ENCODE measurements at regions not wholly inside any gene's neighbourhood (a gene's known extent, or its start where the extent isn't known, plus 50 kb on each side); places are given as distances from the start of the nearest gene placed in this dataset.

DNA sequence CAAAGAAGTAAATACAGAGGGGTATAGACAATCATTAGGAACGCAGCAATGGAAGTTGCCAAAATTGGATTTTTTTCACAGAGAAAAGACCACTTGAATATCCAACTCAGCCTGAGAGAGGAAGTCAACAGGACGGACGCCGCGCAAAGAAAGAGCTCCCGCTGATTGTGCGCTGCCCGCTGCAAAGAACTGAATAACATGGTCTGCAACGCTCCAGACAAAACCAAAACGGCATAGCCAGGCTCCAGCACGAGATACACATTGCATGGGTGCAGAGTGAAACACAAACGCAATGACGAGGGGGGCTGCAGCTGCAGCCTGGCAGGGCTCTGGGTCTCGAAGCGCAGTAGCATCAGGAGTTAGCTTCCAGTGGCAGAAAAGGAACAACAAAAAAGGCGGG lies 113.9 kb upstream of the MGMT start:
- TF ChIP-seq, protein P1, sequence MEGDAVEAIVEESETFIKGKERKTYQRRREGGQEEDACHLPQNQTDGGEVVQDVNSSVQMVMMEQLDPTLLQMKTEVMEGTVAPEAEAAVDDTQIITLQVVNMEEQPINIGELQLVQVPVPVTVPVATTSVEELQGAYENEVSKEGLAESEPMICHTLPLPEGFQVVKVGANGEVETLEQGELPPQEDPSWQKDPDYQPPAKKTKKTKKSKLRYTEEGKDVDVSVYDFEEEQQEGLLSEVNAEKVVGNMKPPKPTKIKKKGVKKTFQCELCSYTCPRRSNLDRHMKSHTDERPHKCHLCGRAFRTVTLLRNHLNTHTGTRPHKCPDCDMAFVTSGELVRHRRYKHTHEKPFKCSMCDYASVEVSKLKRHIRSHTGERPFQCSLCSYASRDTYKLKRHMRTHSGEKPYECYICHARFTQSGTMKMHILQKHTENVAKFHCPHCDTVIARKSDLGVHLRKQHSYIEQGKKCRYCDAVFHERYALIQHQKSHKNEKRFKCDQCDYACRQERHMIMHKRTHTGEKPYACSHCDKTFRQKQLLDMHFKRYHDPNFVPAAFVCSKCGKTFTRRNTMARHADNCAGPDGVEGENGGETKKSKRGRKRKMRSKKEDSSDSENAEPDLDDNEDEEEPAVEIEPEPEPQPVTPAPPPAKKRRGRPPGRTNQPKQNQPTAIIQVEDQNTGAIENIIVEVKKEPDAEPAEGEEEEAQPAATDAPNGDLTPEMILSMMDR (conservative IDR thresholded peaks at IDR 0.05), result no peak
- Mint-ChIP-seq H3K27ac (ENCODE audit: unreplicated experiment) (no peak overlapping the region), H3K27me3 (ENCODE audit: low read depth) (no peaks in the 10 kb centered on the region), H3K9me3 (peaks cover 2% of the 10 kb centered on the region), H3K36me3 (ENCODE audit: low read depth) (peaks cover 3% of the 10 kb centered on the region), H3K4me1 (no peaks in the 10 kb centered on the region), H3K4me3 (no peak overlapping the region)
- no peak for DNase-seq (ENCODE audit: low read depth, low spot score)

DNA sequence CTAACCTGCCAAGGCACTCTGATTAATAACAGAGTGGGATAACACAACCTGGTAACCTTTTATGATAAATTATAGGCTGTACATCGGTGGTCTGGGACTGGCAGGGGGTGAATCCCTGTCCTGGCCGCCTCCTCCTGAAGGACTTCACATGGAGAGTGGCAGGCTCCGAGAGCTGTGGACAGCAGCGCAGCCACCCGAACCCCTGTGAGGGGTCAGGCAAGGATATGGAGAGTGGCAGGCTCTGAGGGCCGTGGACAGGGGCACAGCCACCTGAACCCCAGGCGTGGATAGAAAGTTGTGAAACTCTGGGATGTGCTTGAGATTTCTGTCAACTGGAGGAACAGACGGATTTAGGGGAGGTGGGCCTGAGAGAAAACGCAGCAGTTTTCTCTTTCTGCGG lies 107.0 kb upstream of the MGMT start:
- no peak overlapping the region for H3K27ac Mint-ChIP-seq (ENCODE audit: unreplicated experiment)

DNA sequence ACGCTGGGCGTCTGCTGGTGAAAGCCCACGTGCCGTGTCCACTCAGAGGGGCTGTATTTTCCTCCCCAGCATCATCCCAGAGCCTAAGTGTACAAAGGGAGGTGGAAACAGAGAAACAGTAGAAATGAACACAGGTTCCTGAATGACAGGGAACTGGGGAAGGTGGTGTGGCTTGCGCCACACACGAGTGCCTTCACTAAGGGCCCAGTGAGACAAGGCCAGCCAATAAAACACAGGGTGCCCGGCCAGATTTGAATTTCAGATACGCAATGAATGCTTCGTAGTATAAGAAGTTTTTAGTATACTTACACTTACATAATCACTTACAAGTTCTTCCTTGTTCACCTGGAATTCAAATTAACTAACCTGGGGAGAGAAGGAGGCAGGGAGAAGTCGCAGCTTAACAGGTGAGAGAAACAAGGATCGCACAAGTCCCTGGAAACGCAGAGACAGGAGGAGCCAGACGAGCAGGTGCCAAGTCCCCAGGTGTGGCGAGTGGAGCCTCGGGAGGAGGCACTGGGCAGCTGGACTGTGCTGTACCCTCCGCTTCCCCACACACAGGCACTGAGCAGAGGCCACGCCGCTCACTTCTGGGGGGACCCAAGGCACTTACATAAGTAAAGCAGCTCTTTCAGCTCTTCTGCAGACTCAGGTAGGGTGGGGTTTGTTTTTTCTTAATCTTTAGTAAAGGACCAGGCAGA lies 105.2 kb upstream of the MGMT start:
- H3K4me1 Mint-ChIP-seq, result no peaks in the 10 kb centered on the region
- no peak for DNase-seq (ENCODE audit: low read depth, low spot score)
- TF ChIP-seq, protein P1 (conservative IDR thresholded peaks at IDR 0.05), result no peak
- no peaks in the 10 kb centered on the region for H3K27me3 Mint-ChIP-seq (ENCODE audit: low read depth)
- H3K9me3 Mint-ChIP-seq, result no peaks in the 10 kb centered on the region
- H3K4me3 Mint-ChIP-seq, result no peak overlapping the region
- H3K36me3 Mint-ChIP-seq (ENCODE audit: low read depth), result no peaks in the 10 kb centered on the region
- no peak overlapping the region for H3K27ac Mint-ChIP-seq (ENCODE audit: unreplicated experiment)

More for the DNA sequence above, 107.0 kb upstream of the MGMT start:
- peaks cover 2% of the 10 kb centered on the region for H3K9me3 Mint-ChIP-seq
- no peaks in the 10 kb centered on the region for H3K4me1 Mint-ChIP-seq
- DNase-seq (ENCODE audit: low read depth, low spot score), result no peak
- H3K27me3 Mint-ChIP-seq (ENCODE audit: low read depth), result no peaks in the 10 kb centered on the region
- H3K4me3 Mint-ChIP-seq, result no peak overlapping the region
- H3K36me3 Mint-ChIP-seq (ENCODE audit: low read depth), result peaks cover 3% of the 10 kb centered on the region
- TF ChIP-seq, protein P1 (conservative IDR thresholded peaks at IDR 0.05), result no peak

DNA sequence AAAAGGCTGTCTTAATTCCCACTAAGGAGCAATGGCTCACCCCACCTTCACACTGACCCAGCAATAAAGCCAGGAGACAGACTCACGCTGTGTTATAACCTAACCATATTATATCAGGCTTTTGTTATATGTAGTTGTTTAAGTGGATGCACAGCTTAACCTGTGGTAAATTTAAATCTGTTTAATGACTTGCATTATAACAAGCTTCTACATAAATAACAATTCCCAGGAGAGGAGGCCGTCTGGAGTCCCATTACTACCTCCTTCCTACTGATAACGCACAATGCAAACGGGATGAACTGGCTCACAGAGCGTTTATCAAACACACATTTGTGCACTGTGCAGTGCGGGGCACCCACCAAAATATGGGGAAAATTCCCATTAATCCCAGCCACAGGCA lies 102.1 kb upstream of the MGMT start:
- no peaks in the 10 kb centered on the region for H3K9me3 Mint-ChIP-seq
- no peak for DNase-seq (ENCODE audit: low read depth, low spot score)
- no peak overlapping the region for H3K4me3 Mint-ChIP-seq
- no peaks in the 10 kb centered on the region for H3K4me1 Mint-ChIP-seq
- TF ChIP-seq, protein P1 (conservative IDR thresholded peaks at IDR 0.05), result no peak
- H3K36me3 Mint-ChIP-seq (ENCODE audit: low read depth), result no peaks in the 10 kb centered on the region
- no peak overlapping the region for H3K27ac Mint-ChIP-seq (ENCODE audit: unreplicated experiment)
- H3K27me3 Mint-ChIP-seq (ENCODE audit: low read depth), result no peaks in the 10 kb centered on the region

DNA sequence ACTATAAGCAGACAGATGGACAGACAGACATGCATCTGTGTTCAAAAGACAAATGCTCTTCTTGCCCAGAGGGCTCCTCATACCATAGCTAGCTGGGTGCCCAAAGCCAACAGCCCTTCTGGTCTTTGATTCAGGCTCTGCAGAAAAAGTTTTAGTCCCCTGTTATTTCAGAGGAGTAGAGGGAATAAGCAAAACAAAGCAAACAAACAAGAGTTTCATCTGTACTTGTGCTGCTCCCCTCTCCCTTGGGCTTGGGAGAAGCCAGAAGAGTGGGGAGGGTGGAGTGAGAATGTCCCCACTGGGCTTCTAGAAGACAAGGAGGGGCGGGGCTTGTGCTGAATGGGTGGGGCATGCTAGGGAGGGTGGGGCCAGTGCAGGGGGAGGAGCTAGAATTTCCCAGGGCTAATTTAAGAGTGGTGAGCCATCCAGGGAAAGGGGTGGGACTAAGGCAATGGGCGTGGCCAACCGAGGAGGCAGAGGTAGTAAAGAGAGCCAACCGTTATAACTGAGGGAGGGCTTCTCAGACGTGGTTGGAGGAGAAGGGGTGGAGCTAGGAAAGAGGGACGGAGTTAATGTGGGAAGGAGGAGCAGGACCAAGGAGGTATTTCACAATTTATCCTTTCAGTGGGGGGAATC lies 101.2 kb upstream of the MGMT start:
- Mint-ChIP-seq H3K27me3 (ENCODE audit: low read depth) (no peaks in the 10 kb centered on the region), H3K4me3 (no peak overlapping the region), H3K36me3 (ENCODE audit: low read depth) (no peaks in the 10 kb centered on the region), H3K27ac (ENCODE audit: unreplicated experiment) (no peak overlapping the region), H3K4me1 (no peaks in the 10 kb centered on the region), H3K9me3 (no peaks in the 10 kb centered on the region)
- no peak for DNase-seq (ENCODE audit: low read depth, low spot score)
- TF ChIP-seq, protein P1 (conservative IDR thresholded peaks at IDR 0.05), result no peak

Data from neural crest cell (in vitro differentiated cells).